ENCODE measurements at regions not wholly inside any gene's neighbourhood (a gene's known extent, or its start where the extent isn't known, plus 50 kb on each side); places are given as distances from the start of the nearest gene placed in this dataset.

- DNase-seq: peak; percentile 34
Observed at GRCh38 chr11:92886243-92886905, 83.1 kb upstream of the MTNR1B start.

GRCh38 chr11:92888696-92889095 is 80.8 kb upstream of the MTNR1B start:
- no peak for DNase-seq

- DNase-seq: no peak
Observed at GRCh38 chr11:92890846-92891245, 78.6 kb upstream of the MTNR1B start.

- no peak for DNase-seq
Observed at GRCh38 chr11:92892802-92893684, 76.4 kb upstream of the MTNR1B start.

GRCh38 chr11:92894197-92894596 is 75.3 kb upstream of the MTNR1B start:
- no peak for DNase-seq

- no peak for DNase-seq
Observed at GRCh38 chr11:92897487-92897886, 72.0 kb upstream of the MTNR1B start.

GRCh38 chr11:92902417-92902816 is 67.0 kb upstream of the MTNR1B start:
- DNase-seq: no peak

- DNase-seq: no peak
Observed at GRCh38 chr11:92907671-92908070, 61.8 kb upstream of the MTNR1B start.

- no peak for DNase-seq
Observed at GRCh38 chr11:92909214-92909613, 60.2 kb upstream of the MTNR1B start.

GRCh38 chr11:92911478-92911877 is 58.0 kb upstream of the MTNR1B start:
- DNase-seq: no peak

- no peak for DNase-seq
Observed at GRCh38 chr11:92915551-92915950, 53.9 kb upstream of the MTNR1B start.

GRCh38 chr11:92916299-92916698 is 53.2 kb upstream of the MTNR1B start:
- DNase-seq: no peak

GRCh38 chr11:92917927-92918326 is 51.5 kb upstream of the MTNR1B start:
- no peak for DNase-seq

- DNase-seq: no peak
Observed at GRCh38 chr11:92919048-92919447, 50.4 kb upstream of the MTNR1B start.
